Osteoblast (primary cell): ENCODE measurements at regions not wholly inside any gene's neighbourhood (a gene's known extent, or its start where the extent isn't known, plus 50 kb on each side); places are given as distances from the start of the nearest gene placed in this dataset.
"Not testable (repeated sequence)": the region's sequence is repeated elsewhere in the genome, so short reads cannot be mapped to it uniquely, and the experiment has no call there.

ENCODE experiments used
- DNase-seq: peaks from one replicate; pipeline ENCODE4 v3.0.0; 2011; ENCODE audit warnings: low spot score, mixed read lengths; ENCODE audit not compliant: insufficient read length; ENCODE audit errors: missing footprints
- H2AFZ ChIP-seq: 2 replicates; pipeline ENCODE4 v1.6.0; 2011; ENCODE audit warnings: mild to moderate bottlenecking, low read length
- H3K27ac ChIP-seq: 2 replicates; pipeline ENCODE4 v1.5.1; 2011; ENCODE audit warnings: mild to moderate bottlenecking, low read depth, low read length, moderate library complexity
- H3K27me3 ChIP-seq: 2 replicates; pipeline ENCODE4 v1.6.0; 2012; ENCODE audit warnings: mild to moderate bottlenecking, control low read depth, inconsistent platforms, low read length, moderate library complexity; ENCODE audit not compliant: insufficient read depth
- H3K36me3 ChIP-seq: 2 replicates; pipeline ENCODE4 v1.5.1; 2011; ENCODE audit warnings: mild to moderate bottlenecking, low read length, control low read depth, moderate library complexity; ENCODE audit not compliant: insufficient read depth
- H3K4me1 ChIP-seq: 2 replicates; pipeline ENCODE4 v1.5.1; 2011; ENCODE audit warnings: mild to moderate bottlenecking, low read length, control low read depth, moderate library complexity; ENCODE audit not compliant: insufficient read depth
- H3K4me2 ChIP-seq: 2 replicates; pipeline ENCODE4 v1.6.0; 2011; ENCODE audit warnings: mild to moderate bottlenecking, low read length; ENCODE audit not compliant: insufficient read depth
- H3K4me3 ChIP-seq: fragments of 200-600 bp; sonication (generic); 3 replicates; pipeline ENCODE4 v1.5.1; 2012; ENCODE audit warnings: mild to moderate bottlenecking, low read length, inconsistent platforms; ENCODE audit not compliant: insufficient read depth
- H3K79me2 ChIP-seq: 2 replicates; pipeline ENCODE4 v1.6.0; 2012; ENCODE audit warnings: mild to moderate bottlenecking, low read length, control low read depth, inconsistent platforms; ENCODE audit not compliant: insufficient read depth
- H3K9me3 ChIP-seq: 2 replicates; pipeline ENCODE4 v1.5.1; 2011; ENCODE audit warnings: low read depth, low read length, control low read depth
- H4K20me1 ChIP-seq: 2 replicates; pipeline ENCODE4 v1.6.0; 2012; ENCODE audit warnings: mild to moderate bottlenecking, low read length, control low read depth; ENCODE audit not compliant: insufficient read depth
- CTCF ChIP-seq: IDR thresholded peaks from 2 replicates; pipeline ENCODE4 v1.5.1; 2011; ENCODE audit warnings: mild to moderate bottlenecking, low read depth, low read length, moderate library complexity; ENCODE audit errors: extremely low read depth

- TF ChIP-seq CTCF, result peak; percentile 23
- H3K4me3 ChIP-seq, result no peak overlapping the region
- DNase-seq, result no peak
- H3K79me2 ChIP-seq, result no peaks in the 10 kb centered on the region
- no peak overlapping the region for H2AFZ ChIP-seq
- H3K9me3 ChIP-seq, result no peaks in the 10 kb centered on the region
- H3K27me3 ChIP-seq, result no peaks in the 10 kb centered on the region
- H3K27ac ChIP-seq, result no peak overlapping the region
- no peaks in the 10 kb centered on the region for H3K36me3 ChIP-seq
- no peaks in the 10 kb centered on the region for H4K20me1 ChIP-seq
- no peaks in the 10 kb centered on the region for H3K4me1 ChIP-seq
- no peak overlapping the region for H3K4me2 ChIP-seq
Measured at GRCh38 chr3:109696932-109697331, 359.6 kb upstream of the DPPA4 start.

- Histone ChIP-seq H3K4me3 (no peak overlapping the region), H3K4me1 (no peaks in the 10 kb centered on the region), H4K20me1 (no peaks in the 10 kb centered on the region), H3K4me2 (no peak overlapping the region), H3K9me3 (no peaks in the 10 kb centered on the region), H2AFZ (no peak overlapping the region), H3K79me2 (no peaks in the 10 kb centered on the region), H3K36me3 (no peaks in the 10 kb centered on the region), H3K27ac (no peak overlapping the region), H3K27me3 (no peaks in the 10 kb centered on the region)
- peak; percentile 4 for DNase-seq
- no peak for TF ChIP-seq CTCF
Measured at GRCh38 chr3:109702252-109702651, 364.9 kb upstream of the DPPA4 start.

GRCh38 chr3:109702976-109703375 is 365.6 kb upstream of the DPPA4 start:
- Histone ChIP-seq H4K20me1 (no peaks in the 10 kb centered on the region), H3K27ac (no peak overlapping the region), H3K9me3 (no peaks in the 10 kb centered on the region), H3K4me2 (no peak overlapping the region), H3K27me3 (no peaks in the 10 kb centered on the region), H3K36me3 (no peaks in the 10 kb centered on the region), H3K4me1 (no peaks in the 10 kb centered on the region), H3K79me2 (no peaks in the 10 kb centered on the region), H3K4me3 (no peak overlapping the region), H2AFZ (no peak overlapping the region)
- TF ChIP-seq CTCF, result no peak
- DNase-seq, result no peak

GRCh38 chr3:109705133-109705532 is 367.8 kb upstream of the DPPA4 start:
- H3K79me2 ChIP-seq, H3K27me3 ChIP-seq, H3K4me1 ChIP-seq, H3K27ac ChIP-seq, H2AFZ ChIP-seq, H3K9me3 ChIP-seq, H4K20me1 ChIP-seq, H3K4me2 ChIP-seq, H3K36me3 ChIP-seq, H3K4me3 ChIP-seq, DNase-seq: not testable (repeated sequence)

GRCh38 chr3:109707617-109708016 is 370.3 kb upstream of the DPPA4 start:
- Histone ChIP-seq H3K27ac (no peak overlapping the region), H3K9me3 (no peaks in the 10 kb centered on the region), H3K27me3 (no peaks in the 10 kb centered on the region), H3K79me2 (no peaks in the 10 kb centered on the region), H3K36me3 (no peaks in the 10 kb centered on the region), H4K20me1 (no peaks in the 10 kb centered on the region), H3K4me2 (no peak overlapping the region), H3K4me3 (no peak overlapping the region), H2AFZ (no peak overlapping the region), H3K4me1 (no peaks in the 10 kb centered on the region)
- no peak for TF ChIP-seq CTCF
- DNase-seq, result no peak
